ENCODE measurements at regions not wholly inside any gene's neighbourhood (a gene's known extent, or its start where the extent isn't known, plus 50 kb on each side); places are given as distances from the start of the nearest gene placed in this dataset.

- TF ChIP-seq ZNF687 (IDR thresholded peaks at IDR 0.05) (peak; percentile 50; the same call in 1 of the 2 replicates), IKZF2 (IDR thresholded peaks at IDR 0.05) (peak; percentile 56 to 68; a peak in 2 of 4 replicates), YY1 (IDR thresholded peaks at IDR 0.05; ENCODE audit: low read depth, low read length) (0 out of 2 replicates have a peak, but pooled peaks have one; percentile 26)
These were observed 88.7 kb downstream of the LLPH start (continued) for GRCh38 chr12:66041651-66042363.

DNA sequence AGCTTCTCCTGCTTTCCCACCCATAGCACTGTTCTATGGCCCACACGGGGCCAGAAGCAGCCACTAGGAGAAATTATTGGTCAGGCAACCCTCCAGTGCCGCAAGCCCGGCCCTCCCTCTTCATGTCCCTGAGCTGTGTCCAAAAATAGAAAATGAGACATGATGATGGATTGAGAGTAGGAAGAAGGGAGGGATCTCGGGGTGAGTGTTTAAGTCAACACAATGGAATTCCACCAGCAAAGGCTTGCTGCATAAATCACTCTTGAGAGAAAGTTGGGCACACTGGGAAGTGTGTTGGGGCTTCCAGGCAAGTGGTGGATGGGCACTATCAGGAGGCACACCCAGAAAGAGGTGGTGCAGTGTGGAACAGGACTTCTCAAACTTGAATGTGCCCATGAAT lies 94.2 kb downstream of the LLPH start:
- POLR2A ChIA-PET = interaction anchor here (0.5 kb wide), 1 partner anchor 137 kb away, joined by 8 read pairs; no protein-coding TSS in a partner anchor
- Histone ChIP-seq H3K9me3 (replicated peaks; ENCODE audit: control insufficient read depth, insufficient read depth, low read length) (no peaks in the 10 kb centered on the region; the same call in 1 of the 3 replicates), H3K4me2 (ENCODE audit: control insufficient read depth, insufficient read depth) (no peak overlapping the region), H3K27me3 (replicated peaks in 1 of 2; ENCODE audit: control insufficient read depth in 2 of 2, insufficient read depth in 2 of 2, low read length in 1 of 2) (no peaks in the 10 kb centered on the region), H3K79me2 (ENCODE audit: control insufficient read depth, insufficient read depth, low read length) (no peaks in the 10 kb centered on the region), H4K20me1 (ENCODE audit: control insufficient read depth, insufficient read depth) (no peaks in the 10 kb centered on the region), H3K4me1 (ENCODE audit: control insufficient read depth, insufficient read depth, low read length) (peaks cover 12% of the 10 kb centered on the region; the same call in 1 of the 2 replicates), H2AFZ (ENCODE audit: control insufficient read depth, low read depth, low read length) (no peak overlapping the region), H3K27ac (ENCODE audit: control insufficient read depth, insufficient read depth) (no peak overlapping the region), H3K9ac (ENCODE audit: control insufficient read depth, insufficient read depth, low read length) (no peak overlapping the region), H3K36me3 (ENCODE audit: control insufficient read depth in 2 of 2, insufficient read depth in 2 of 2, low read length in 1 of 2) (no peaks in the 10 kb centered on the region), H3K4me3 (no peak overlapping the region)
- ATAC-seq (no peak), FAIRE-seq (no peak), DNase-seq (ENCODE audit: low read depth, low spot score) (no peak)
- no TSS peak for BruUV-seq (replicated peaks)
- SMC1A ChIA-PET (ENCODE audit: uncharacterized antibody, unreplicated experiment) = interaction anchor here (0.6 to 2.7 kb wide), 12 partner anchors 8 to 464 kb away, joined by 3 to 16 read pairs (median 4); no protein-coding TSS in a partner anchor
- 23% methylated on average over 4 of the region's 4 CpGs for WGBS (ENCODE audit: insufficient coverage, insufficient replicate concordance, low lambda C conversion rate, missing lambda C conversion rate)
- intact Hi-C loops (cut with micrococcal nuclease; ENCODE audit: unreplicated experiment) (loop anchor here (5.0 kb wide), 1 partner anchor 479 kb away; no protein-coding TSS in a partner anchor), in situ Hi-C loops (cut with MboI) (no loop called here)
- CTCF ChIA-PET = interaction anchor here (0.8 to 2.3 kb wide), 16 partner anchors 8 to 480 kb away, joined by 3 to 26 read pairs (median 4); no protein-coding TSS in a partner anchor
- TF ChIP-seq BHLHE40 (IDR thresholded peaks at IDR 0.05; ENCODE audit: borderline replicate concordance in 1 of 2, low read depth in 2 of 2, low read length in 1 of 2) (no peak), RELA (IDR thresholded peaks at IDR 0.05; ENCODE audit: borderline replicate concordance, partially characterized antibody) (no peak), ZNF384 (IDR thresholded peaks at IDR 0.05; ENCODE audit: borderline replicate concordance, low read depth, low read length) (no peak), KAT2A (conservative IDR thresholded peaks at IDR 0.05; ENCODE audit: control insufficient read depth, low read depth, low read length) (no peak), RUNX3 (IDR thresholded peaks at IDR 0.05; ENCODE audit: low read length) (no peak)
- RAD21 ChIA-PET (ENCODE audit: unreplicated experiment) = interaction anchor here (0.6 to 1.8 kb wide), 7 partner anchors 8 to 1480 kb away, joined by 3 to 10 read pairs (median 3); no protein-coding TSS in a partner anchor
